GM18519 (cell line): ENCODE measurements at regions not wholly inside any gene's neighbourhood (a gene's known extent, or its start where the extent isn't known, plus 50 kb on each side); places are given as distances from the start of the nearest gene placed in this dataset.

Experiments
- ATAC-seq: cut with Tn5 transposase; IDR thresholded peaks from one replicate; pipeline ENCODE4 v1.9.1; 2021; ENCODE audit warnings: mild to moderate bottlenecking, moderate library complexity; ENCODE audit not compliant: unreplicated experiment, low FRiP score

GRCh38 chr1:221841983-221842335, 100.1 kb upstream of the DUSP10 start:
- no peak for ATAC-seq

- no peak for ATAC-seq
Observed at GRCh38 chr1:221841251-221841982, 99.5 kb upstream of the DUSP10 start.

GRCh38 chr1:221840511-221841243, 98.8 kb upstream of the DUSP10 start:
- no peak for ATAC-seq

GRCh38 chr1:221839782-221840395, 98.0 kb upstream of the DUSP10 start:
- ATAC-seq: peak; percentile 65

- no peak for ATAC-seq
Observed at GRCh38 chr1:221839321-221839720, 97.4 kb upstream of the DUSP10 start.

GRCh38 chr1:221837896-221838295, 96.0 kb upstream of the DUSP10 start:
- peak; percentile 35 for ATAC-seq

GRCh38 chr1:221834698-221835513, 93.0 kb upstream of the DUSP10 start:
- ATAC-seq: no peak

- no peak for ATAC-seq
Observed at GRCh38 chr1:221832617-221833016, 90.7 kb upstream of the DUSP10 start.

GRCh38 chr1:221832151-221832550, 90.3 kb upstream of the DUSP10 start:
- ATAC-seq: no peak

GRCh38 chr1:221829327-221830015, 87.6 kb upstream of the DUSP10 start:
- no peak for ATAC-seq

- ATAC-seq: no peak
Observed at GRCh38 chr1:221827307-221827642, 85.4 kb upstream of the DUSP10 start.

GRCh38 chr1:221824909-221825308, 83.0 kb upstream of the DUSP10 start:
- no peak for ATAC-seq

- no peak for ATAC-seq
Observed at GRCh38 chr1:221824025-221824424, 82.1 kb upstream of the DUSP10 start.

- ATAC-seq: no peak
Observed at GRCh38 chr1:221823561-221823960, 81.7 kb upstream of the DUSP10 start.

- ATAC-seq: peak; percentile 73
Observed at GRCh38 chr1:221823149-221823548, 81.3 kb upstream of the DUSP10 start.

GRCh38 chr1:221822591-221822990, 80.7 kb upstream of the DUSP10 start:
- ATAC-seq: no peak

- no peak for ATAC-seq
Observed at GRCh38 chr1:221816899-221817298, 75.0 kb upstream of the DUSP10 start.

GRCh38 chr1:221815660-221816059, 73.8 kb upstream of the DUSP10 start:
- no peak for ATAC-seq

- ATAC-seq: no peak
Observed at GRCh38 chr1:221813887-221814286, 72.0 kb upstream of the DUSP10 start.

- no peak for ATAC-seq
Observed at GRCh38 chr1:221812905-221813597, 71.2 kb upstream of the DUSP10 start.
